Activated effector memory CD4-positive, alpha-beta T cell treated with anti-CD3 and anti-CD28 coated beads, Interleukin-2, amount 50 U/mL, for 16 hours (primary cell): ENCODE measurements at regions not wholly inside any gene's neighbourhood (a gene's known extent, or its start where the extent isn't known, plus 50 kb on each side); places are given as distances from the start of the nearest gene placed in this dataset.

Experiments
- DNase-seq: peaks from one replicate; pipeline ENCODE4 v3.0.0-alpha.2; 2020

GRCh38 chr14:87152693-87153092 is 840.3 kb downstream of the GALC start:
- no peak for DNase-seq

- DNase-seq, result no peak
Measured at GRCh38 chr14:87149583-87150354, 843.2 kb downstream of the GALC start.

GRCh38 chr14:87148655-87149054 is 844.3 kb downstream of the GALC start:
- DNase-seq, result no peak

- DNase-seq, result no peak
Measured at GRCh38 chr14:87142551-87143211, 850.3 kb downstream of the GALC start.

GRCh38 chr14:87141801-87142200 is 851.2 kb downstream of the GALC start:
- no peak for DNase-seq

GRCh38 chr14:87139299-87139698 is 853.7 kb downstream of the GALC start:
- no peak for DNase-seq

- no peak for DNase-seq
Measured at GRCh38 chr14:87133073-87133801, 859.7 kb downstream of the GALC start.

- DNase-seq, result no peak
Measured at GRCh38 chr14:87131879-87132278, 861.1 kb downstream of the GALC start.

GRCh38 chr14:87122166-87122565 is 870.8 kb downstream of the GALC start:
- no peak for DNase-seq

- DNase-seq, result no peak
Measured at GRCh38 chr14:87121716-87122115, 871.3 kb downstream of the GALC start.

- DNase-seq, result no peak
Measured at GRCh38 chr14:87115234-87115633, 877.7 kb downstream of the GALC start.

GRCh38 chr14:87113286-87113685 is 879.7 kb downstream of the GALC start:
- DNase-seq, result no peak

- no peak for DNase-seq
Measured at GRCh38 chr14:87111741-87112140, 881.2 kb downstream of the GALC start.

- DNase-seq, result no peak
Measured at GRCh38 chr14:87111126-87111525, 881.9 kb downstream of the GALC start.

GRCh38 chr14:87109271-87109670 is 883.7 kb downstream of the GALC start:
- DNase-seq, result no peak

GRCh38 chr14:87108726-87109125 is 884.3 kb downstream of the GALC start:
- no peak for DNase-seq

GRCh38 chr14:87102811-87103378 is 890.1 kb downstream of the GALC start:
- DNase-seq, result no peak

GRCh38 chr14:87097015-87097414 is 896.0 kb downstream of the GALC start:
- no peak for DNase-seq

- DNase-seq, result no peak
Measured at GRCh38 chr14:87094913-87095312, 898.1 kb downstream of the GALC start.

GRCh38 chr14:87088588-87088987 is 904.4 kb downstream of the GALC start:
- no peak for DNase-seq

GRCh38 chr14:87087881-87088280 is 905.1 kb downstream of the GALC start:
- no peak for DNase-seq

- DNase-seq, result no peak
Measured at GRCh38 chr14:87084908-87085307, 908.1 kb downstream of the GALC start.

- no peak for DNase-seq
Measured at GRCh38 chr14:87082917-87083316, 910.1 kb downstream of the GALC start.

GRCh38 chr14:87081004-87081403 is 912.0 kb downstream of the GALC start:
- no peak for DNase-seq
